ENCODE measurements at regions not wholly inside any gene's neighbourhood (a gene's known extent, or its start where the extent isn't known, plus 50 kb on each side); places are given as distances from the start of the nearest gene placed in this dataset.

- TF ChIP-seq, protein P1, sequence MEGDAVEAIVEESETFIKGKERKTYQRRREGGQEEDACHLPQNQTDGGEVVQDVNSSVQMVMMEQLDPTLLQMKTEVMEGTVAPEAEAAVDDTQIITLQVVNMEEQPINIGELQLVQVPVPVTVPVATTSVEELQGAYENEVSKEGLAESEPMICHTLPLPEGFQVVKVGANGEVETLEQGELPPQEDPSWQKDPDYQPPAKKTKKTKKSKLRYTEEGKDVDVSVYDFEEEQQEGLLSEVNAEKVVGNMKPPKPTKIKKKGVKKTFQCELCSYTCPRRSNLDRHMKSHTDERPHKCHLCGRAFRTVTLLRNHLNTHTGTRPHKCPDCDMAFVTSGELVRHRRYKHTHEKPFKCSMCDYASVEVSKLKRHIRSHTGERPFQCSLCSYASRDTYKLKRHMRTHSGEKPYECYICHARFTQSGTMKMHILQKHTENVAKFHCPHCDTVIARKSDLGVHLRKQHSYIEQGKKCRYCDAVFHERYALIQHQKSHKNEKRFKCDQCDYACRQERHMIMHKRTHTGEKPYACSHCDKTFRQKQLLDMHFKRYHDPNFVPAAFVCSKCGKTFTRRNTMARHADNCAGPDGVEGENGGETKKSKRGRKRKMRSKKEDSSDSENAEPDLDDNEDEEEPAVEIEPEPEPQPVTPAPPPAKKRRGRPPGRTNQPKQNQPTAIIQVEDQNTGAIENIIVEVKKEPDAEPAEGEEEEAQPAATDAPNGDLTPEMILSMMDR (IDR thresholded peaks at IDR 0.05), result no peak
- no peak for TF ChIP-seq POLR2A (IDR thresholded peaks at IDR 0.05)
These were observed 79.0 kb upstream of the NOX3 start for GRCh38 chr6:155534678-155535077.
